H1 (cell line): ENCODE measurements at regions not wholly inside any gene's neighbourhood (a gene's known extent, or its start where the extent isn't known, plus 50 kb on each side); places are given as distances from the start of the nearest gene placed in this dataset.

Experiments used
- CTCF ChIA-PET: fragments of 300-600 bp; sonication (Branson Sonifier 250); formaldehyde crosslinking; loops from one replicate; lab custom pipeline; 2021; ENCODE audit not compliant: partially characterized antibody; lab: Charles Lee
- POLR2A ChIA-PET: fragments of 300-600 bp; sonication (Branson Sonifier 250); formaldehyde crosslinking; loops from one replicate; lab custom pipeline; 2021; ENCODE audit warnings: inconsistent platforms; ENCODE audit not compliant: partially characterized antibody; lab: Charles Lee
- DNase-seq, 2 experiments: peaks; one replicate each; pipeline versions ENCODE4 v3.0.0 to v3.0.0-alpha.2; 2010 to 2022; ENCODE audit warnings: low spot score in 2 of 2, low read depth in 1 of 2, mixed read lengths in 1 of 2
- FAIRE-seq: peaks from 2 replicates; lab custom pipeline; 2011; peaks lifted over from hg19 to GRCh38; lab: Jason Lieb, UNC
- H2AFZ ChIP-seq: 2 replicates; pipeline ENCODE4 v1.8.1; 2012; ENCODE audit warnings: low read length, inconsistent platforms
- H2AK5ac ChIP-seq: 2 replicates; pipeline ENCODE4 v1.6.1; 2013; ENCODE audit warnings: low read depth, low read length
- H2BK120ac ChIP-seq: replicated peaks from 2 replicates; pipeline ENCODE3; 2013; ENCODE audit warnings: low read depth, low read length, inconsistent platforms
- H2BK12ac ChIP-seq: 2 replicates; pipeline ENCODE4 v1.6.1; 2013; ENCODE audit warnings: low read depth, low read length
- H2BK15ac ChIP-seq: 2 replicates; pipeline ENCODE4 v1.6.1; 2013; ENCODE audit warnings: low read length
- H2BK20ac ChIP-seq: 2 replicates; pipeline ENCODE4 v1.6.1; 2013; ENCODE audit warnings: low read length
- H2BK5ac ChIP-seq: 2 replicates; pipeline ENCODE4 v1.6.1; 2013; ENCODE audit warnings: low read depth, low read length
- H3K14ac ChIP-seq: 2 replicates; pipeline ENCODE4 v1.6.1; 2013; ENCODE audit warnings: inconsistent platforms; ENCODE audit not compliant: insufficient read length
- H3K18ac ChIP-seq: 2 replicates; pipeline ENCODE4 v1.6.1; 2013; ENCODE audit warnings: low read length; ENCODE audit errors: extremely low read depth
- H3K23ac ChIP-seq: 2 replicates; pipeline ENCODE4 v1.6.1; 2013; ENCODE audit warnings: inconsistent platforms; ENCODE audit not compliant: insufficient read length
- H3K23me2 ChIP-seq: 2 replicates; pipeline ENCODE4 v1.6.1; 2013; ENCODE audit warnings: low read depth, low read length
- H3K27ac ChIP-seq: 2 replicates; pipeline ENCODE4 v1.6.1; 2011; ENCODE audit warnings: low read depth, low read length, inconsistent platforms
- H3K27me3 ChIP-seq, 4 experiments: replicated peaks in 1 of 4; 1 replicate in 1 of 4; 2 replicates in 3 of 4; pipeline versions ENCODE4 v1.6.1 to v1.8.1; 2011 to 2013; ENCODE audit warnings: low read length in 3 of 4, mild to moderate bottlenecking in 3 of 4, inconsistent platforms in 2 of 4, mixed read lengths in 2 of 4, moderate library complexity in 1 of 4; ENCODE audit not compliant: control insufficient read depth in 3 of 4, insufficient read depth in 3 of 4; ENCODE audit errors: extremely low read depth in 1 of 4
- H3K36me3 ChIP-seq, 4 experiments: 2 replicates each; pipeline versions ENCODE4 v1.6.1 to v1.8.1; 2011 to 2013; ENCODE audit warnings: mild to moderate bottlenecking in 4 of 4, low read length in 3 of 4, moderate library complexity in 2 of 4, control low read depth in 1 of 4, inconsistent platforms in 1 of 4; ENCODE audit not compliant: insufficient read depth in 4 of 4, control insufficient read depth in 2 of 4
- H3K4ac ChIP-seq: replicated peaks from 2 replicates; pipeline ENCODE3; 2013; ENCODE audit warnings: low read length, low read depth, mixed read lengths, inconsistent platforms; ENCODE audit not compliant: insufficient read length
- H3K4me1 ChIP-seq, 4 experiments: replicated peaks in 1 of 4; 1 replicate in 1 of 4; 2 replicates in 3 of 4; pipeline versions ENCODE4 v1.6.1 to v1.8.1; 2011 to 2013; ENCODE audit warnings: low read length in 3 of 4, inconsistent platforms in 2 of 4, mixed read lengths in 1 of 4; ENCODE audit not compliant: insufficient read depth in 4 of 4, control insufficient read depth in 3 of 4
- H3K4me2 ChIP-seq, 2 experiments: 2 replicates each; pipeline versions ENCODE4 v1.6.1 to v1.8.1; 2011 to 2013; ENCODE audit warnings: low read depth in 2 of 2, low read length in 2 of 2, control low read depth in 1 of 2, inconsistent platforms in 1 of 2, mild to moderate bottlenecking in 1 of 2; ENCODE audit not compliant: insufficient read depth in 1 of 2
- H3K4me3 ChIP-seq, 4 experiments: fragments of 200-600, 300-600 bp in 1 of 4; sonication (generic), shearing (Covaris generic), sonication (Bioruptor Twin) in 1 of 4; 2 replicates each; pipeline versions ENCODE4 v1.5.1 to v1.8.1; 2011 to 2016; ENCODE audit warnings: low read length in 4 of 4, low read depth in 3 of 4, control low read depth in 2 of 4, inconsistent platforms in 2 of 4, mild to moderate bottlenecking in 2 of 4, mixed read lengths in 1 of 4, moderate library complexity in 1 of 4; ENCODE audit not compliant: insufficient read depth in 2 of 4; ENCODE audit errors: extremely low read depth in 1 of 4
- H3K56ac ChIP-seq: replicated peaks from 2 replicates; pipeline ENCODE3; 2013; ENCODE audit warnings: low read depth, mild to moderate bottlenecking, mixed read lengths, low read length, inconsistent platforms; ENCODE audit not compliant: insufficient read length
- H3K79me1 ChIP-seq: 2 replicates; pipeline ENCODE4 v1.6.1; 2013; ENCODE audit warnings: low read depth, low read length, control low read depth
- H3K79me2 ChIP-seq, 2 experiments: 2 replicates each; pipeline versions ENCODE4 v1.6.1 to v1.8.1; 2012 to 2013; ENCODE audit warnings: low read length in 2 of 2, mild to moderate bottlenecking in 2 of 2, inconsistent platforms in 1 of 2; ENCODE audit not compliant: insufficient read depth in 2 of 2, control insufficient read depth in 1 of 2
- H3K9ac ChIP-seq, 4 experiments: replicated peaks in 1 of 4; 1 replicate in 1 of 4; 2 replicates in 3 of 4; pipeline versions ENCODE4 v1.6.1 to v1.8.1; 2011 to 2013; ENCODE audit warnings: low read depth in 3 of 4, low read length in 3 of 4, control low read depth in 2 of 4, mild to moderate bottlenecking in 2 of 4, moderate library complexity in 2 of 4, inconsistent platforms in 1 of 4; ENCODE audit errors: extremely low read depth in 1 of 4
- H3K9me3 ChIP-seq, 2 experiments: 2 replicates each; pipeline versions ENCODE4 v1.6.1 to v1.8.1; 2012 to 2013; ENCODE audit warnings: mild to moderate bottlenecking in 2 of 2, moderate library complexity in 2 of 2, control low read depth in 1 of 2, inconsistent platforms in 1 of 2, low read depth in 1 of 2, low read length in 1 of 2, mixed read lengths in 1 of 2; ENCODE audit not compliant: insufficient read depth in 2 of 2
- H4K20me1 ChIP-seq, 2 experiments: replicated peaks in 1 of 2; 2 replicates each; pipeline versions ENCODE3 to v1.8.1; 2011 to 2013; ENCODE audit warnings: inconsistent platforms in 2 of 2, low read length in 2 of 2, mild to moderate bottlenecking in 1 of 2; ENCODE audit not compliant: insufficient read depth in 2 of 2, control insufficient read depth in 1 of 2
- H4K5ac ChIP-seq: 2 replicates; pipeline ENCODE4 v1.6.1; 2013; ENCODE audit warnings: low read length, low read depth, mixed read lengths, inconsistent platforms; ENCODE audit not compliant: insufficient read length
- H4K8ac ChIP-seq: 2 replicates; pipeline ENCODE4 v1.8.0; 2013; ENCODE audit warnings: mild to moderate bottlenecking, moderate library complexity, low read length, inconsistent platforms; ENCODE audit not compliant: insufficient read depth; ENCODE audit errors: extremely low read depth
- H4K91ac ChIP-seq: replicated peaks from 2 replicates; pipeline ENCODE3; 2013; ENCODE audit warnings: low read length, mixed read lengths, inconsistent platforms; ENCODE audit not compliant: insufficient read length
- CBX5 ChIP-seq: fragments of 300-800, 300-1000 bp; sonication (generic); IDR thresholded peaks from 2 replicates; pipeline ENCODE4 v1.7.1; 2016; ENCODE audit warnings: antibody characterized with exemption, low read length, low read depth
- EZH2 ChIP-seq: fragments of 200-600 bp; sonication (generic); IDR thresholded peaks from 2 replicates; pipeline ENCODE4 v1.7.1; 2012; ENCODE audit warnings: low read depth, mild to moderate bottlenecking, moderate library complexity, low read length, inconsistent platforms; ENCODE audit not compliant: severe bottlenecking
- HDAC2 ChIP-seq, 2 experiments: fragments of 300-600 bp in 1 of 2; sonication (generic) in 1 of 2; IDR thresholded peaks; 2 replicates each; pipeline ENCODE4 v1.6.1; 2011 to 2012; ENCODE audit warnings: low read depth in 2 of 2, low read length in 2 of 2, mild to moderate bottlenecking in 2 of 2, moderate library complexity in 2 of 2, borderline replicate concordance in 1 of 2, inconsistent platforms in 1 of 2
- KDM1A ChIP-seq: fragments of 200-600, 300-600 bp; sonication (generic); IDR thresholded peaks from 2 replicates; pipeline ENCODE4 v1.7.1; 2016; ENCODE audit warnings: mild to moderate bottlenecking, low read length, borderline replicate concordance
- POLR2AphosphoS5 ChIP-seq: IDR thresholded peaks from 2 replicates; pipeline ENCODE4 v1.6.1; 2011; ENCODE audit warnings: low read depth, low read length
- POU5F1 ChIP-seq: IDR thresholded peaks from 2 replicates; pipeline ENCODE4 v1.6.1; 2011; ENCODE audit warnings: low read depth, mild to moderate bottlenecking, low read length, moderate library complexity
- RBBP5 ChIP-seq: IDR thresholded peaks from 2 replicates; pipeline ENCODE4 v1.7.1; 2012; ENCODE audit warnings: low read depth, mild to moderate bottlenecking, inconsistent platforms, low read length, moderate library complexity, borderline replicate concordance
- SAP30 ChIP-seq: fragments of 300-600 bp; sonication (generic); IDR thresholded peaks from 2 replicates; pipeline ENCODE4 v1.7.1; 2012; ENCODE audit warnings: low read length, moderate library complexity, mild to moderate bottlenecking, inconsistent platforms; ENCODE audit not compliant: insufficient read depth, insufficient replicate concordance
- SIN3A ChIP-seq, 2 experiments: IDR thresholded peaks in 1 of 2; conservative IDR thresholded peaks in 1 of 2; 2 replicates each; pipeline ENCODE4 v1.6.1; 2011 to 2012; ENCODE audit warnings: low read length in 2 of 2, improper control_type of control experiment in 1 of 2, low read depth in 1 of 2, mild to moderate bottlenecking in 1 of 2
- WGBS, 2 experiments: shearing (Covaris generic) in 1 of 2; methylation state at CpG; one replicate each; pipeline versions ENCODE4 v1.1.6 to v1.1.7; 2013 to 2015; ENCODE audit warnings: low lambda C conversion rate in 2 of 2, mixed read lengths in 2 of 2, inconsistent platforms in 1 of 2, low coverage in 1 of 2, missing lambda C conversion rate in 1 of 2; ENCODE audit not compliant: insufficient replicate concordance in 2 of 2, insufficient coverage in 1 of 2, insufficient read length in 1 of 2; ENCODE audit errors: extremely low coverage in 1 of 2, missing lambda C conversion rate in 1 of 2; 5-methylcytosine and 5-hydroxymethylcytosine counted together
- TF ChIP-seq, protein P1 (sequence below): IDR thresholded peaks from 2 replicates; pipeline ENCODE4 v1.6.1; 2011; ENCODE audit warnings: low read depth, mild to moderate bottlenecking, low read length; ENCODE audit not compliant: insufficient read depth

DNA sequence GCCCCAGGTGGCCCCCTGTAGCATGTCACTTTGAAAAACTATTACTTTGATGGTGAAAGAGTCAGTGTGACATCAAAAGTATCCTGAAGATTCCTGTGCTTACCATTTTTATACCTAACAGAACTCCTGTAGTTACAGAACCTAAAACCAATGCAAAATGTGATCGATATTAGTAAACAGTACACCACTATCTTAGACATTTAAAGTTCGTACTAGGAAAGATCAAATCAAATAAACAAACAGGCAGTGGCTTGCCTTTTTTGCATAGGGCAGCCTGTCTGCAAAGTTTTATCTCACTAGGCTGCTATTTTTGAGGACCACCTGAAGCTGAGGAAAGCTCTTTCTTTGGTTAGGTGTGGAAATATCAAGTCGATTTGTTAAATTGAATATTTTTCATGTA lies 944.0 kb upstream of the CITED2 start:
- Histone ChIP-seq H3K9ac (no peak overlapping the region), H3K79me2 (no peaks in the 10 kb centered on the region), H4K91ac (no peak overlapping the region), H4K20me1 (no peaks in the 10 kb centered on the region), H3K4me1 (peaks cover 0 to 4% (median 0%) of the 10 kb centered on the region in 4 experiments; a peak in 2 of 7 replicates), H3K79me1 (no peaks in the 10 kb centered on the region), H3K27ac (no peak overlapping the region), H3K4me3 (no peak overlapping the region), H3K23ac (no peak overlapping the region), H2BK120ac (no peak overlapping the region), H3K23me2 (no peaks in the 10 kb centered on the region), H2AK5ac (no peak overlapping the region), H3K56ac (no peak overlapping the region), H4K5ac (no peak overlapping the region), H2AFZ (no peak overlapping the region), H3K4me2 (no peak overlapping the region), H2BK15ac (no peak overlapping the region), H2BK5ac (no peak overlapping the region), H3K18ac (no peak overlapping the region), H3K4ac (no peak overlapping the region), H2BK12ac (no peak overlapping the region), H3K9me3 (no peaks in the 10 kb centered on the region), H3K27me3 (no peaks in the 10 kb centered on the region), H3K36me3 (no peaks in the 10 kb centered on the region), H4K8ac (no peak overlapping the region), H3K14ac (no peak overlapping the region), H2BK20ac (no peak overlapping the region)
- FAIRE-seq (no peak), DNase-seq (no peak)
- POLR2A ChIA-PET = no interaction called here
- WGBS, 2 experiments = 87% methylated on average over 3 of the region's 3 CpGs; no CpG with 5 or more reads in 1 of the 2 experiments
- TF ChIP-seq POLR2AphosphoS5 (no peak), HDAC2 (IDR thresholded peaks at IDR 0.05; ENCODE audit: borderline replicate concordance in 1 of 2, low read depth in 2 of 2, low read length in 2 of 2) (no peak), SIN3A (conservative IDR thresholded peaks at IDR 0.05 in 1 of 2, IDR thresholded peaks at IDR 0.05 in 1 of 2; ENCODE audit: low read depth in 1 of 2, low read length in 2 of 2) (no peak), CBX5 (no peak), SAP30 (no peak), EZH2 (no peak), RBBP5 (no peak), POU5F1 (no peak), KDM1A (no peak)
- TF ChIP-seq, protein P1, sequence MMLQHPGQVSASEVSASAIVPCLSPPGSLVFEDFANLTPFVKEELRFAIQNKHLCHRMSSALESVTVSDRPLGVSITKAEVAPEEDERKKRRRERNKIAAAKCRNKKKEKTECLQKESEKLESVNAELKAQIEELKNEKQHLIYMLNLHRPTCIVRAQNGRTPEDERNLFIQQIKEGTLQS = no peak
- CTCF ChIA-PET = interaction anchor here (1.3 kb wide), 1 partner anchor 11 kb away, joined by 3 read pairs; no protein-coding TSS in a partner anchor
